ENCODE measurements at regions not wholly inside any gene's neighbourhood (a gene's known extent, or its start where the extent isn't known, plus 50 kb on each side); places are given as distances from the start of the nearest gene placed in this dataset.

- peaks cover 9% of the 10 kb centered on the region for H3K4me1 ChIP-seq (ENCODE audit: low read length)
- no peak for TF ChIP-seq CTCF (IDR thresholded peaks at IDR 0.05; ENCODE audit: low read depth, low read length)
- TF ChIP-seq EZH2phosphoT487 (IDR thresholded peaks at IDR 0.05; ENCODE audit: low read depth), result no peak
- no peaks in the 10 kb centered on the region for H3K79me2 ChIP-seq (ENCODE audit: low read length)
- no peaks in the 10 kb centered on the region for H3K27me3 ChIP-seq (ENCODE audit: low read depth, low read length)
- H3K9me3 ChIP-seq (ENCODE audit: insufficient read depth, low read length), result no peaks in the 10 kb centered on the region
- no peak overlapping the region for H3K9ac ChIP-seq (ENCODE audit: low read length)
- H3K36me3 ChIP-seq (replicated peaks; ENCODE audit: low read depth, low read length), result no peaks in the 10 kb centered on the region
- H2AFZ ChIP-seq (ENCODE audit: low read depth, low read length), result no peak overlapping the region
- no peaks in the 10 kb centered on the region for H4K20me1 ChIP-seq (ENCODE audit: insufficient read depth, low read length)
- no peak overlapping the region for H3K27ac ChIP-seq (ENCODE audit: low read length)
- H3K4me3 ChIP-seq (ENCODE audit: low read length), result no peak overlapping the region
- no peak overlapping the region for H3K4me2 ChIP-seq (ENCODE audit: low read length)
These were observed 917.4 kb upstream of the MIR17HG start for GRCh38 chr13:90430127-90430526.

DNA sequence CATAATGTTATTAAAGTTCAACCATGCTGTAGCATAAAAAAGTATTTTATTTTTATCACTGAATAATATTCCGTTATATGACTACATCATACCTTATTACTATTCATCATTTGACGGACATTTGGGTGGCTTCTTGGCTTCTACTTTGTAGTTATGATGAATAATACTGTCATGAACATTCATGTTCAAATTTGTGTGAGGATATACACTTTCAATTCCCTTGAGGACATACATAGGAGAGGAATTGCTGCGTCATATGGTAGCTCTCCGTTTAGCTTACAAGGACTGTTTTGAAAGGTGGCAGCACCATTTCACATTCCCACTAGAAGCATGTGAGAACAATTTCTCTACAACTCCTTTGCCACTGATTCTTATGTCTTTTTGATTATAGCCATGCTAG lies 910.8 kb upstream of the MIR17HG start:
- Histone ChIP-seq H3K27ac (ENCODE audit: low read length) (no peak overlapping the region), H3K4me2 (ENCODE audit: low read length) (no peak overlapping the region), H3K9me3 (ENCODE audit: insufficient read depth, low read length) (no peaks in the 10 kb centered on the region), H2AFZ (ENCODE audit: low read depth, low read length) (no peak overlapping the region), H4K20me1 (ENCODE audit: insufficient read depth, low read length) (no peaks in the 10 kb centered on the region), H3K36me3 (replicated peaks; ENCODE audit: low read depth, low read length) (no peaks in the 10 kb centered on the region), H3K4me3 (ENCODE audit: low read length) (no peak overlapping the region), H3K27me3 (ENCODE audit: low read depth, low read length) (no peaks in the 10 kb centered on the region), H3K4me1 (ENCODE audit: low read length) (no peaks in the 10 kb centered on the region), H3K9ac (ENCODE audit: low read length) (no peak overlapping the region), H3K79me2 (ENCODE audit: low read length) (no peaks in the 10 kb centered on the region)
- no peak for TF ChIP-seq CTCF (IDR thresholded peaks at IDR 0.05; ENCODE audit: low read depth, low read length)
- no peak for TF ChIP-seq EZH2phosphoT487 (IDR thresholded peaks at IDR 0.05; ENCODE audit: low read depth)

DNA sequence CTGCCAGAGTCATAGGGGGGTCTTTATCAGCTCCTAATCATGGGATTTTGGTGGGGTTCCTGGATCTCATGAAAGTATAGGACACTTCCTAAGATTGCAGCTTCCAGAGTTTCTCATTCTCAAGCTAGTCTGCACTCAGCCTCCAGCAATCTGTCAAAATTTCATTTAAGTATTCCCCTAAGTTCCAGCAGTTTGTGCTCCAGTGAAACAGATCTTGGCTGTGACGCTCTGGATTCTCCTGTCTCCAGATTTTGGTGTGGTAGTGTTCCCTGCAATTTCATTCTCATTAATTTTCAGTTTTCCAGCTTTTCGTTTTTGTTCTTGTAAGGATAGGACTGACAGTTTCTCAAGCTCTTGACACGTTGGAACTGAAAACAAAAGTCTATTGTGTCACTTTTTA lies 908.9 kb upstream of the MIR17HG start:
- Histone ChIP-seq H3K79me2 (ENCODE audit: low read length) (no peaks in the 10 kb centered on the region), H4K20me1 (ENCODE audit: insufficient read depth, low read length) (no peaks in the 10 kb centered on the region), H3K27ac (ENCODE audit: low read length) (no peak overlapping the region), H3K4me1 (ENCODE audit: low read length) (no peaks in the 10 kb centered on the region), H3K9me3 (ENCODE audit: insufficient read depth, low read length) (no peaks in the 10 kb centered on the region), H3K36me3 (replicated peaks; ENCODE audit: low read depth, low read length) (no peaks in the 10 kb centered on the region), H2AFZ (ENCODE audit: low read depth, low read length) (peak overlapping the region; percentile 45), H3K27me3 (ENCODE audit: low read depth, low read length) (no peaks in the 10 kb centered on the region), H3K4me2 (ENCODE audit: low read length) (no peak overlapping the region), H3K4me3 (ENCODE audit: low read length) (no peak overlapping the region), H3K9ac (ENCODE audit: low read length) (no peak overlapping the region)
- TF ChIP-seq EZH2phosphoT487 (IDR thresholded peaks at IDR 0.05; ENCODE audit: low read depth) (no peak), CTCF (IDR thresholded peaks at IDR 0.05; ENCODE audit: low read depth, low read length) (no peak)

DNA sequence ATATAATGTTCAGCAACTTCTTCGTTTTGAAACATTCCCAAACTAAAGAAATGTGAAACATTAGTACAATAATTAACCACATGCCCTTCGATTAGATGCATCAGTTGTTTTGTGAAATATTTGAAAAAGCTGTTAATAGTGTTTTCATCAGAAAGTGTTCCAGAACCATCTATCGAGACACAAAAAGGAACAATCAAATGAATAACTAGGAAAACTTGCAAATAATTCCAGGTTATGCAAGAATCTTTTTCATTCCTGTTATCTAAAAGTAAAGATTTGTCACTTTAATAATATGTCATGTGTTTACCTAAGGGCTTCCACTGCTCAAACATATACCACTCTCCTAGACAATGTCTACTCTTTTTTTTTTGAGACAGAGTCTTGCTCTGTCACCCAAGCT lies 904.2 kb upstream of the MIR17HG start:
- H3K9ac ChIP-seq (ENCODE audit: low read length), result no peak overlapping the region
- H3K36me3 ChIP-seq (replicated peaks; ENCODE audit: low read depth, low read length), result no peaks in the 10 kb centered on the region
- no peaks in the 10 kb centered on the region for H4K20me1 ChIP-seq (ENCODE audit: insufficient read depth, low read length)
- H3K4me1 ChIP-seq (ENCODE audit: low read length), result no peaks in the 10 kb centered on the region
- no peak for TF ChIP-seq CTCF (IDR thresholded peaks at IDR 0.05; ENCODE audit: low read depth, low read length)
- no peak for TF ChIP-seq EZH2phosphoT487 (IDR thresholded peaks at IDR 0.05; ENCODE audit: low read depth)
- no peak overlapping the region for H2AFZ ChIP-seq (ENCODE audit: low read depth, low read length)
- no peak overlapping the region for H3K4me2 ChIP-seq (ENCODE audit: low read length)
- H3K4me3 ChIP-seq (ENCODE audit: low read length), result no peak overlapping the region
- H3K79me2 ChIP-seq (ENCODE audit: low read length), result no peaks in the 10 kb centered on the region
- H3K9me3 ChIP-seq (ENCODE audit: insufficient read depth, low read length), result no peaks in the 10 kb centered on the region
- H3K27me3 ChIP-seq (ENCODE audit: low read depth, low read length), result no peaks in the 10 kb centered on the region
- H3K27ac ChIP-seq (ENCODE audit: low read length), result no peak overlapping the region

All from OCI-LY3 (cell line).